OCI-LY1 (cell line): ENCODE measurements at regions not wholly inside any gene's neighbourhood (a gene's known extent, or its start where the extent isn't known, plus 50 kb on each side); places are given as distances from the start of the nearest gene placed in this dataset.
A peak's percentile ranks its signal among the peaks of the same experiment; 100 is the strongest.

ENCODE experiments used
- CTCF ChIP-seq: fragments of 200-600 bp; sonication (generic), shearing (Covaris generic); IDR thresholded peaks from 2 replicates; pipeline ENCODE4 v1.5.1; 2017; ENCODE audit warnings: mild to moderate bottlenecking, antibody characterized with exemption, low read length, moderate library complexity, mixed read lengths
- EZH2 ChIP-seq: fragments of 200-600 bp; sonication (generic), shearing (Covaris generic); IDR thresholded peaks from 2 replicates; pipeline ENCODE4 v1.8.0; 2017; ENCODE audit warnings: borderline replicate concordance, mixed run types, mild to moderate bottlenecking, antibody characterized with exemption, low read length, moderate library complexity, mixed read lengths

- TF ChIP-seq CTCF (peak; percentile 27; the same call in 1 of the 2 replicates), EZH2 (no peak)
Measured at GRCh38 chr5:64040490-64040889, 78.2 kb upstream of the HTR1A start.
